GM12878 (cell line): ENCODE measurements at regions not wholly inside any gene's neighbourhood (a gene's known extent, or its start where the extent isn't known, plus 50 kb on each side); places are given as distances from the start of the nearest gene placed in this dataset.

ENCODE experiments used
- ATAC-seq: fragments of 200-7000 bp; cut with Tn5 transposase; 3 replicates; pipeline ENCODE4 v1.9.1; 2020; ENCODE audit warnings: mild to moderate bottlenecking, moderate library complexity
- BruUV-seq: library from RNA; stranded (reverse); fragments of 400-500 nt; replicated peaks from 2 replicates; lab custom pipeline; 2021; lab: Mats Ljungman, UMichigan
- CTCF ChIA-PET: fragments of 300-600 bp; sonication (Branson Sonifier 250); formaldehyde crosslinking; extraction: SDS; loops from one replicate; lab custom pipeline; 2021; ENCODE audit warnings: inconsistent platforms; lab: Yijun Ruan, JAX
- POLR2A ChIA-PET: fragments of 350-600 bp; formaldehyde crosslinking; extraction: SDS; loops from one replicate; lab custom pipeline; 2021; ENCODE audit warnings: inconsistent platforms; lab: Charles Lee
- RAD21 ChIA-PET: fragments of 300-600 bp; sonication (Branson Sonifier 250); formaldehyde crosslinking; loops from one replicate; lab custom pipeline; 2023; ENCODE audit warnings: antibody characterized with exemption; ENCODE audit not compliant: unreplicated experiment; lab: Charles Lee
- SMC1A ChIA-PET: fragments of 300-600 bp; sonication (Branson Sonifier 250); formaldehyde crosslinking; loops from one replicate; lab custom pipeline; 2023; ENCODE audit not compliant: unreplicated experiment, uncharacterized antibody; lab: Charles Lee
- DNase-seq: peaks from one replicate; pipeline ENCODE4 v3.0.0-alpha.2; 2011; ENCODE audit warnings: low read depth, low spot score
- FAIRE-seq: peaks from 3 replicates; lab custom pipeline; 2011; peaks lifted over from hg19 to GRCh38; lab: Jason Lieb, UNC
- H2AFZ ChIP-seq: 2 replicates; pipeline ENCODE4 v1.6.0; 2011; ENCODE audit warnings: low read depth, low read length, control low read depth; ENCODE audit not compliant: control insufficient read depth
- H3K27ac ChIP-seq: 2 replicates; pipeline ENCODE4 v1.5.1; 2011; ENCODE audit warnings: control low read depth; ENCODE audit not compliant: control insufficient read depth, insufficient read depth
- H3K27me3 ChIP-seq, 2 experiments: replicated peaks in 1 of 2; 2 replicates each; pipeline versions ENCODE4 v1.6.0 to v1.6.1; 2011; ENCODE audit warnings: low read length in 1 of 2; ENCODE audit not compliant: control insufficient read depth in 2 of 2, insufficient read depth in 2 of 2
- H3K36me3 ChIP-seq, 2 experiments: 2 replicates each; pipeline ENCODE4 v1.5.1; 2011; ENCODE audit warnings: low read length in 1 of 2; ENCODE audit not compliant: control insufficient read depth in 2 of 2, insufficient read depth in 2 of 2
- H3K4me1 ChIP-seq: 2 replicates; pipeline ENCODE4 v1.6.1; 2011; ENCODE audit warnings: mild to moderate bottlenecking, low read length, moderate library complexity, mixed read lengths; ENCODE audit not compliant: control insufficient read depth, insufficient read depth
- H3K4me2 ChIP-seq: 2 replicates; pipeline ENCODE4 v1.6.0; 2011; ENCODE audit warnings: control low read depth; ENCODE audit not compliant: control insufficient read depth, insufficient read depth
- H3K4me3 ChIP-seq: fragments of 200-600 bp; sonication (generic); 2 replicates; pipeline ENCODE4 v1.5.1; 2016
- H3K79me2 ChIP-seq: 2 replicates; pipeline ENCODE4 v1.6.0; 2011; ENCODE audit warnings: low read length; ENCODE audit not compliant: control insufficient read depth, insufficient read depth
- H3K9ac ChIP-seq: 2 replicates; pipeline ENCODE4 v1.8.0; 2011; ENCODE audit warnings: low read length, control low read depth, mixed read lengths; ENCODE audit not compliant: control insufficient read depth, insufficient read depth
- H3K9me3 ChIP-seq: replicated peaks from 3 replicates; pipeline ENCODE4 v1.5.1; 2011; ENCODE audit warnings: mild to moderate bottlenecking, low read length; ENCODE audit not compliant: control insufficient read depth, insufficient read depth
- H4K20me1 ChIP-seq: 2 replicates; pipeline ENCODE4 v1.6.0; 2011; ENCODE audit not compliant: control insufficient read depth, insufficient read depth
- CEBPZ ChIP-seq: fragments of 150-350 bp; IDR thresholded peaks from 2 replicates; pipeline ENCODE4 v1.6.1; 2016; ENCODE audit warnings: low read depth, low read length
- MTA2 ChIP-seq: fragments of 450-650 bp; IDR thresholded peaks from 2 replicates; pipeline ENCODE4 v1.6.1; 2016; ENCODE audit warnings: low read depth, mild to moderate bottlenecking, moderate library complexity
- MTA3 ChIP-seq: IDR thresholded peaks from 2 replicates; pipeline ENCODE4 v1.6.1; 2012; ENCODE audit warnings: low read length, inconsistent platforms, borderline replicate concordance
- MXI1 ChIP-seq: fragments of 150-350 bp; IDR thresholded peaks from 2 replicates; pipeline ENCODE4 v1.6.1; 2011; ENCODE audit warnings: low read depth, mild to moderate bottlenecking, inconsistent platforms, low read length, improper control_type of control experiment
- SMC3 ChIP-seq: IDR thresholded peaks from 2 replicates; pipeline ENCODE4 v1.6.1; 2011; ENCODE audit warnings: low read length, improper control_type of control experiment, borderline replicate concordance
- SPI1 ChIP-seq: IDR thresholded peaks from 2 replicates; pipeline ENCODE4 v1.6.1; 2011; ENCODE audit warnings: low read depth, mild to moderate bottlenecking, low read length, moderate library complexity, borderline replicate concordance; ENCODE audit not compliant: insufficient read depth
- SREBF2 ChIP-seq: IDR thresholded peaks from 2 replicates; pipeline ENCODE4 v1.6.1; 2012; ENCODE audit warnings: mild to moderate bottlenecking, low read length
- ZBTB4 ChIP-seq: fragments of 450-650 bp; formaldehyde crosslinking; IDR thresholded peaks from 2 replicates; pipeline ENCODE4 v1.4.0; 2022; ENCODE audit warnings: mild to moderate bottlenecking, moderate library complexity
- WGBS: methylation state at CpG from one replicate; pipeline ENCODE4 v1.1.6; 2016; ENCODE audit warnings: low lambda C conversion rate; ENCODE audit not compliant: insufficient replicate concordance, insufficient coverage; ENCODE audit errors: missing lambda C conversion rate; 5-methylcytosine and 5-hydroxymethylcytosine counted together
- in situ Hi-C: fragments of 300-500 bp; cut with MboI; formaldehyde crosslinking; loops from 9 replicates; pipeline ENCODE4 v1.14.3; 2018; ENCODE audit warnings: mixed read lengths
- intact Hi-C: fragments of 100-400 bp; cut with micrococcal nuclease; formaldehyde crosslinking; loops from one replicate; pipeline ENCODE4 v1.14.2; 2022; ENCODE audit not compliant: unreplicated experiment

- no peak for TF ChIP-seq CEBPZ
These were observed 348.9 kb upstream of the B3GAT1 start (continued) for GRCh38 chr11:134760957-134761356.

- Histone ChIP-seq H3K4me3 (no peak overlapping the region), H3K4me1 (no peaks in the 10 kb centered on the region), H2AFZ (no peak overlapping the region), H3K4me2 (no peak overlapping the region), H3K79me2 (no peaks in the 10 kb centered on the region), H4K20me1 (no peaks in the 10 kb centered on the region), H3K36me3 (no peaks in the 10 kb centered on the region), H3K9me3 (no peaks in the 10 kb centered on the region), H3K9ac (no peak overlapping the region), H3K27ac (no peak overlapping the region), H3K27me3 (no peaks in the 10 kb centered on the region; a peak in 1 of 4 replicates)
- in situ Hi-C loops, result no loop called here
- POLR2A ChIA-PET, result no interaction called here
- FAIRE-seq (no peak), ATAC-seq (no peak), DNase-seq (no peak)
- CTCF ChIA-PET, result no interaction called here
- no TSS peak for BruUV-seq
- SMC1A ChIA-PET, result no interaction called here
- no peak for TF ChIP-seq MTA2
- TF ChIP-seq MTA3, result no peak
- TF ChIP-seq SMC3, result no peak
- TF ChIP-seq ZBTB4 (CRISPR knock-in tag), result no peak
- no peak for TF ChIP-seq SPI1
- no peak for TF ChIP-seq SREBF2
- no peak for TF ChIP-seq MXI1
- intact Hi-C loops, result no loop called here
- WGBS, result 30% methylated on average over 12 of the region's 12 CpGs
- RAD21 ChIA-PET, result no interaction called here
These were observed 348.3 kb upstream of the B3GAT1 start for GRCh38 chr11:134760299-134760698.
